ENCODE measurements at regions not wholly inside any gene's neighbourhood (a gene's known extent, or its start where the extent isn't known, plus 50 kb on each side); places are given as distances from the start of the nearest gene placed in this dataset.

DNA sequence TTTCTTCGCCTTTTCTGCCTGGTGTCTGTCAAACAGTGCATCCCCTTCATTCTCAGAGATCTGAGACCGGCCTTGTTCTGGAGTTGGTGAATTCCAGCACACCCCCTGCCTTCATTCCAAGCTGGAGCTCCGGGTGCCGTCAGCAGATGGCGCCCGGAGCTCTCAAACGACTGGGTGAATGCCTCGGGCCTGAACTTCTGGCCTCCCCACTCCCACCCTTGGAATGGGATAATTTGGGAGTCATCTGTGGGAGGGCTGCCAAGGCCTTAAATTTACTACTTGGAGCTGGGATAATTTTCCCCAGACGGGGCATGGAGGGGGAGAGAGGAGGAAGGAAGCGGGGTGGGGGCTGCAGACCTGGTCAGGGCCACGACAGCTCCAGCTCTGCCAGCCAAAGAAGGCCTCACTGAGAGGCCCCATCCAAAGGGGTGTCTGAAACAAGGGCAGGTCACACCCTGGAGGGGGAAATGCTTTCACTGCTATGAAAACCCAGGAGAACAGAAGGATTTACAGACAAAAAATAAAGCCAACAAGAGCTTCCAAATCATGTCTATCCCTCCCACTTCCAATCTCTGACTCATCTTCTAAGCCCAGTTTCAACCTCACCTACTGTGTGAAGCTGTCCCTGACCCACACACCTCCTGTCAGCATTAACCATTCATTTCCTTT, 187.9 kb downstream of the OPA1 start:
- DNase-seq, result peak; percentile 69
- H3K4me3 ChIP-seq, result no peak overlapping the region
- no peaks in the 10 kb centered on the region for H3K36me3 ChIP-seq
- no peaks in the 10 kb centered on the region for H3K9me3 ChIP-seq (replicated peaks)
- H3K4me1 ChIP-seq, result peaks cover 12% of the 10 kb centered on the region
- intact Hi-C loops (cut with micrococcal nuclease), result loop anchor here (5.0 kb wide), 2 partner anchors 356 to 536 kb away; partner anchors contain the start of gene HES1
- H3K27me3 ChIP-seq (ENCODE audit: low read depth), result peaks cover 87% of the 10 kb centered on the region
- TF ChIP-seq, protein P1, sequence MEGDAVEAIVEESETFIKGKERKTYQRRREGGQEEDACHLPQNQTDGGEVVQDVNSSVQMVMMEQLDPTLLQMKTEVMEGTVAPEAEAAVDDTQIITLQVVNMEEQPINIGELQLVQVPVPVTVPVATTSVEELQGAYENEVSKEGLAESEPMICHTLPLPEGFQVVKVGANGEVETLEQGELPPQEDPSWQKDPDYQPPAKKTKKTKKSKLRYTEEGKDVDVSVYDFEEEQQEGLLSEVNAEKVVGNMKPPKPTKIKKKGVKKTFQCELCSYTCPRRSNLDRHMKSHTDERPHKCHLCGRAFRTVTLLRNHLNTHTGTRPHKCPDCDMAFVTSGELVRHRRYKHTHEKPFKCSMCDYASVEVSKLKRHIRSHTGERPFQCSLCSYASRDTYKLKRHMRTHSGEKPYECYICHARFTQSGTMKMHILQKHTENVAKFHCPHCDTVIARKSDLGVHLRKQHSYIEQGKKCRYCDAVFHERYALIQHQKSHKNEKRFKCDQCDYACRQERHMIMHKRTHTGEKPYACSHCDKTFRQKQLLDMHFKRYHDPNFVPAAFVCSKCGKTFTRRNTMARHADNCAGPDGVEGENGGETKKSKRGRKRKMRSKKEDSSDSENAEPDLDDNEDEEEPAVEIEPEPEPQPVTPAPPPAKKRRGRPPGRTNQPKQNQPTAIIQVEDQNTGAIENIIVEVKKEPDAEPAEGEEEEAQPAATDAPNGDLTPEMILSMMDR (IDR thresholded peaks at IDR 0.05; ENCODE audit: borderline replicate concordance), result peak; percentile 89
- H3K27ac ChIP-seq (replicated peaks), result peak overlapping the region; percentile 29

DNA sequence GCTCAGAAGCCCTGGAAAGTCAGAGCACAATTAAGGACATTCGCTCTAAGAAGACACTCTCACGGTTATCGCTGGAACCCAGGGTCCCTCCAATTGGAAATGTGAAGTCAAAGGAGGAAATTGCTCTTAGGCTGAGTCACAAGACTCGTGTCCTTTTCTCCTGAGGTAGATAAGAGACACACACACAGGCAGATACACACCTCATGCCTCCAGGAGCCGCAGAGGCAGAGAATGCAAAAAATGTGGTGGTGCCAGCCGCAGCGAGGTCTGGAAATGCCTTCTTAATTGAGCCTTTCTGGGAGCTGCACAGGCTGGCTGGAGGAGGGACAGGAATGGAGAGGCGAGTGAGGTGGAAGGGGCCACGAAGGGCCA, 189.3 kb downstream of the OPA1 start:
- peaks cover 12% of the 10 kb centered on the region for H3K4me1 ChIP-seq
- no peak overlapping the region for H3K27ac ChIP-seq (replicated peaks)
- H3K27me3 ChIP-seq (ENCODE audit: low read depth), result peaks cover 87% of the 10 kb centered on the region
- TF ChIP-seq, protein P1 (IDR thresholded peaks at IDR 0.05; ENCODE audit: borderline replicate concordance), result no peak
- no peak overlapping the region for H3K4me3 ChIP-seq
- no peaks in the 10 kb centered on the region for H3K9me3 ChIP-seq (replicated peaks)
- DNase-seq, result no peak
- intact Hi-C loops (cut with micrococcal nuclease), result loop anchor here (5.0 kb wide), 2 partner anchors 355 to 535 kb away; partner anchors contain the start of gene HES1
- no peaks in the 10 kb centered on the region for H3K36me3 ChIP-seq

DNA sequence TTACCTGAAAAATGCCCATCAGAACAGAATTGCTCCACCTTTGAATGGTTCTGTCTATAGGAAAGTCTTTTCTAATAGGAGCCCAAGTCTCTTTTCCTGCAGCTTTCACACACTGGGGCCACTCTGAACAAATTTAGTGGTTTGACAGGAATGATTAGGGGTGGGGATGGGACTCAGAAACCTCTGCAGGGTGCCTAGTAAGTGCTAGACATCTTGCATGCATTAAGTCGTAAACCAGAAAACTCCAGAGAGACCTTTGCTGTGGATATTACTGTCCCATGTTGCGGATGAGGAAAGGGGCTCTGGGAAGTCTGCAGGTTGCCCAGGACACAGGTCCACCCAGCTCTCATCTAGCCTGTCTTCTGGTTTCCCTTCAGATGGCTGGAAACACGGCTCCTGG, 189.7 kb downstream of the OPA1 start:
- intact Hi-C loops (cut with micrococcal nuclease), result loop anchor here (5.0 kb wide), 2 partner anchors 355 to 535 kb away; partner anchors contain the start of gene HES1
- H3K4me3 ChIP-seq, result no peak overlapping the region
- no peak overlapping the region for H3K27ac ChIP-seq (replicated peaks)
- H3K27me3 ChIP-seq (ENCODE audit: low read depth), result peaks cover 87% of the 10 kb centered on the region
- H3K9me3 ChIP-seq (replicated peaks), result no peaks in the 10 kb centered on the region
- no peaks in the 10 kb centered on the region for H3K36me3 ChIP-seq
- TF ChIP-seq, protein P1 (IDR thresholded peaks at IDR 0.05; ENCODE audit: borderline replicate concordance), result no peak
- peaks cover 12% of the 10 kb centered on the region for H3K4me1 ChIP-seq
- DNase-seq, result no peak

DNA sequence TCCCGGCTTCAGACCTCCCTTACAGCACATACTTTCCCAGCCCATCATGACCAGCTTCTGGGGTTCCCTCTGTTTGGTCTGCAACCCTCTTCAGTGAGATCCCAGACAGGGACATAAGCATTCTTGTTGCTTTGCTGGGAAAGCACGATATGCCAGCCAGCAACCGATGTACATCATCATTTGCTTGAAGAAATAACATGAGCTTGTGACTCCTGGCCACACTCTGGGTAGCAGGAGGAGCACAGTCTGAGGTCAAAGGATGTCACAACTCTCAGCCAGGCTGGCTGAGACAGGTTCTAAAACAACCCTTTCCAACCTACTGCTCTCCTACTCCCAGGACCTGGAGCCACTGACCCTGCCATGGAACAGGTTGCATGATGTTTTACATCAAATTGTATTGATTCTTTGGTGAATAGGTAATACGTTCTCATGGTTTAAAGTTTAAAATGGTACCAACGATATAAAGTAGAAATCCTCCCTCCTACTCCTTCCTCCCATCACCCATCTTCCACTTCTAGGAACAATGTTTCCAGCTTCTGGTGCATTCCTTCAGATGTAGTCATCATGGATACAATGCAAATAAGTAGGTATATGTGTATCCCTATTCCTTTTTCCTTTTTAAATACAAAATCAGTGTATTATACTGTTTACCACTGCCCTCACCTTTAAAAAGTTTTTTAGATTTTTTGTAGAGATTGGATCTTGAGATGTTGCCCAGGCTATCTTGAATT, 190.3 kb downstream of the OPA1 start:
- H3K27ac ChIP-seq (replicated peaks), result no peak overlapping the region
- no peaks in the 10 kb centered on the region for H3K36me3 ChIP-seq
- H3K4me3 ChIP-seq, result no peak overlapping the region
- H3K27me3 ChIP-seq (ENCODE audit: low read depth), result peaks cover 83% of the 10 kb centered on the region
- peaks cover 18% of the 10 kb centered on the region for H3K4me1 ChIP-seq
- intact Hi-C loops (cut with micrococcal nuclease), result loop anchor here (5.0 kb wide), 2 partner anchors 354 to 534 kb away; partner anchors contain the start of gene HES1
- H3K9me3 ChIP-seq (replicated peaks), result no peaks in the 10 kb centered on the region
- DNase-seq, result no peak
- TF ChIP-seq, protein P1 (IDR thresholded peaks at IDR 0.05; ENCODE audit: borderline replicate concordance), result no peak

DNA sequence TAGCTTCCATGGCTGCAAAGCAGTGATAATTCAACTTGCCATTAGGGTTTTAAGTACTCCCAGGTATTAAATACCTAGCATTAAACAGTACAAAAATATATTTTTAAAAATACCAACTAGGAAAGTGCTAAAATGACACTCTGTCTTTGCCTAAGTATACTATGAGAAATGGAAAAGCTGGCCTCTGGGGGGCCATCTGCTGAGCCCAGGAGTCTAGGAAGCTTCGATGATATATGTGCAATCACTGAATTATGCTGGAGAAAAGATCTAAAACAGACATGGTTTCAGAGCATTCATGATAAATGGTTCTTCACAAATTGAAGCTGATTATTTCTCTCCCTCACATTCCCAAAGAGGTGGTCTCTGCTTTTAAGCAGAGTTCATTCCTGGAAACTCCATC, 191.8 kb downstream of the OPA1 start:
- peaks cover 77% of the 10 kb centered on the region for H3K27me3 ChIP-seq (ENCODE audit: low read depth)
- intact Hi-C loops (cut with micrococcal nuclease), result loop anchor here (5.0 kb wide), 2 partner anchors 352 to 532 kb away; partner anchors contain the start of gene HES1
- no peak overlapping the region for H3K4me3 ChIP-seq
- no peak overlapping the region for H3K27ac ChIP-seq (replicated peaks)
- no peak for DNase-seq
- H3K9me3 ChIP-seq (replicated peaks), result no peaks in the 10 kb centered on the region
- TF ChIP-seq, protein P1 (IDR thresholded peaks at IDR 0.05; ENCODE audit: borderline replicate concordance), result no peak
- peaks cover 29% of the 10 kb centered on the region for H3K4me1 ChIP-seq
- no peaks in the 10 kb centered on the region for H3K36me3 ChIP-seq

Measured in left ventricle myocardium inferior (tissue), 1 donor.